NCI-H460 (cell line): ENCODE measurements at regions not wholly inside any gene's neighbourhood (a gene's known extent, or its start where the extent isn't known, plus 50 kb on each side); places are given as distances from the start of the nearest gene placed in this dataset.

Experiments used
- DNase-seq: peaks from one replicate; pipeline ENCODE4 v3.0.0-alpha.2; 2016; ENCODE audit warnings: low read depth; ENCODE audit errors: extremely low read depth

GRCh38 chr14:23694949-23695663, 58.9 kb downstream of the DHRS2 start:
- no peak for DNase-seq

GRCh38 chr14:23695664-23695999, 59.5 kb downstream of the DHRS2 start:
- no peak for DNase-seq

GRCh38 chr14:23696701-23697239, 60.6 kb downstream of the DHRS2 start:
- DNase-seq, result no peak

- DNase-seq, result no peak
Observed at GRCh38 chr14:23697680-23698079, 61.5 kb downstream of the DHRS2 start.

- no peak for DNase-seq
Observed at GRCh38 chr14:23702656-23703426, 66.7 kb downstream of the DHRS2 start.

- no peak for DNase-seq
Observed at GRCh38 chr14:23704890-23705289, 68.7 kb downstream of the DHRS2 start.

GRCh38 chr14:23707415-23707814, 71.3 kb downstream of the DHRS2 start:
- no peak for DNase-seq

GRCh38 chr14:23708343-23708742, 72.2 kb downstream of the DHRS2 start:
- no peak for DNase-seq

- DNase-seq, result no peak
Observed at GRCh38 chr14:23709923-23710322, 73.8 kb downstream of the DHRS2 start.

- no peak for DNase-seq
Observed at GRCh38 chr14:23712287-23712686, 76.1 kb downstream of the DHRS2 start.

- no peak for DNase-seq
Observed at GRCh38 chr14:23719225-23719985, 83.2 kb downstream of the DHRS2 start.

GRCh38 chr14:23722675-23723074, 86.5 kb downstream of the DHRS2 start:
- no peak for DNase-seq

GRCh38 chr14:23723911-23724310, 87.7 kb downstream of the DHRS2 start:
- DNase-seq, result no peak

GRCh38 chr14:23725528-23725927, 89.4 kb downstream of the DHRS2 start:
- DNase-seq, result no peak

GRCh38 chr14:23725980-23726710, 90.0 kb downstream of the DHRS2 start:
- no peak for DNase-seq

GRCh38 chr14:23727566-23728335, 91.6 kb downstream of the DHRS2 start:
- peak; percentile 58 for DNase-seq

- no peak for DNase-seq
Observed at GRCh38 chr14:23728791-23729190, 92.6 kb downstream of the DHRS2 start.

GRCh38 chr14:23729720-23730387, 93.7 kb downstream of the DHRS2 start:
- no peak for DNase-seq

GRCh38 chr14:23735394-23735793, 99.2 kb downstream of the DHRS2 start:
- no peak for DNase-seq
